ENCODE measurements at regions not wholly inside any gene's neighbourhood (a gene's known extent, or its start where the extent isn't known, plus 50 kb on each side); places are given as distances from the start of the nearest gene placed in this dataset.

GRCh38 chr3:193780810-193781478, 187.9 kb downstream of the OPA1 start (continued):
- TF ChIP-seq GTF2F1 (IDR thresholded peaks at IDR 0.05; ENCODE audit: borderline replicate concordance, low read depth, low read length) (no peak), ZNF274 (IDR thresholded peaks at IDR 0.05; ENCODE audit: borderline replicate concordance, extremely low read depth, low read length) (no peak)

Data from H1 (cell line).